ENCODE measurements at regions not wholly inside any gene's neighbourhood (a gene's known extent, or its start where the extent isn't known, plus 50 kb on each side); places are given as distances from the start of the nearest gene placed in this dataset.

- TF ChIP-seq HEYL (CRISPR knock-in tag; IDR thresholded peaks at IDR 0.05) (no peak), POLR2A (IDR thresholded peaks at IDR 0.05; ENCODE audit: low read length) (no peak), SREBF2 (IDR thresholded peaks at IDR 0.05) (no peak), HMGXB4 (CRISPR knock-in tag; IDR thresholded peaks at IDR 0.05; ENCODE audit: borderline replicate concordance) (no peak), BHLHE40 (IDR thresholded peaks at IDR 0.05; ENCODE audit: low read depth, low read length) (no peak), ZFP36 (IDR thresholded peaks at IDR 0.05; ENCODE audit: borderline replicate concordance, partially characterized antibody) (no peak), MYC (IDR thresholded peaks at IDR 0.05; ENCODE audit: borderline replicate concordance, low read length) (no peak), HDAC2 (IDR thresholded peaks at IDR 0.05) (no peak)
- TF ChIP-seq, protein P1, sequence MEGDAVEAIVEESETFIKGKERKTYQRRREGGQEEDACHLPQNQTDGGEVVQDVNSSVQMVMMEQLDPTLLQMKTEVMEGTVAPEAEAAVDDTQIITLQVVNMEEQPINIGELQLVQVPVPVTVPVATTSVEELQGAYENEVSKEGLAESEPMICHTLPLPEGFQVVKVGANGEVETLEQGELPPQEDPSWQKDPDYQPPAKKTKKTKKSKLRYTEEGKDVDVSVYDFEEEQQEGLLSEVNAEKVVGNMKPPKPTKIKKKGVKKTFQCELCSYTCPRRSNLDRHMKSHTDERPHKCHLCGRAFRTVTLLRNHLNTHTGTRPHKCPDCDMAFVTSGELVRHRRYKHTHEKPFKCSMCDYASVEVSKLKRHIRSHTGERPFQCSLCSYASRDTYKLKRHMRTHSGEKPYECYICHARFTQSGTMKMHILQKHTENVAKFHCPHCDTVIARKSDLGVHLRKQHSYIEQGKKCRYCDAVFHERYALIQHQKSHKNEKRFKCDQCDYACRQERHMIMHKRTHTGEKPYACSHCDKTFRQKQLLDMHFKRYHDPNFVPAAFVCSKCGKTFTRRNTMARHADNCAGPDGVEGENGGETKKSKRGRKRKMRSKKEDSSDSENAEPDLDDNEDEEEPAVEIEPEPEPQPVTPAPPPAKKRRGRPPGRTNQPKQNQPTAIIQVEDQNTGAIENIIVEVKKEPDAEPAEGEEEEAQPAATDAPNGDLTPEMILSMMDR (IDR thresholded peaks at IDR 0.05), result no peak
These were observed 157.1 kb upstream of the DLX2 start for GRCh38 chr2:172259827-172260226.

Data from A549 (cell line).